ENCODE measurements at regions not wholly inside any gene's neighbourhood (a gene's known extent, or its start where the extent isn't known, plus 50 kb on each side); places are given as distances from the start of the nearest gene placed in this dataset.
"Not testable (repeated sequence)": the region's sequence is repeated elsewhere in the genome, so short reads cannot be mapped to it uniquely, and the experiment has no call there.

DNA sequence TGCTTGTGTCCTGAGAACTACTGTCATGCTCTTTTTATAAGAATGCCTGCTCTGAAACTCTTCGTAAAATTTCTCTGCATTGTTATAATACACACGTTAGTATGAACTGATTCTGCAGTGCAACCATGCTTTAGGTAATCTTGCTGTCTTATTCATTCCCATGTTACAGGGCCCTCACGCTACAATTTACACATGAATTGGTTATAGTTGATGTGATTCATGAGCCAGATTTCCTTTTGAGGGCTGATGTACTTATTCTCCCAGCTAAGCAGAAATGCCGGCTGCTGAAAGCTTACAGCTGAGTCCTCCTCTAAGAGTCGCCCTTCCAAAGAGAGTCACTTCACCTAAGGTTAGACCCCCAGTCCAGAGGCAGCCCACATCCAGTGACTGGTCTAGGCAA, 233.5 kb upstream of the PCSK5 start:
- DNase-seq (ENCODE audit: insufficient read length, low spot score) = no peak
- FAIRE-seq = no peak

DNA sequence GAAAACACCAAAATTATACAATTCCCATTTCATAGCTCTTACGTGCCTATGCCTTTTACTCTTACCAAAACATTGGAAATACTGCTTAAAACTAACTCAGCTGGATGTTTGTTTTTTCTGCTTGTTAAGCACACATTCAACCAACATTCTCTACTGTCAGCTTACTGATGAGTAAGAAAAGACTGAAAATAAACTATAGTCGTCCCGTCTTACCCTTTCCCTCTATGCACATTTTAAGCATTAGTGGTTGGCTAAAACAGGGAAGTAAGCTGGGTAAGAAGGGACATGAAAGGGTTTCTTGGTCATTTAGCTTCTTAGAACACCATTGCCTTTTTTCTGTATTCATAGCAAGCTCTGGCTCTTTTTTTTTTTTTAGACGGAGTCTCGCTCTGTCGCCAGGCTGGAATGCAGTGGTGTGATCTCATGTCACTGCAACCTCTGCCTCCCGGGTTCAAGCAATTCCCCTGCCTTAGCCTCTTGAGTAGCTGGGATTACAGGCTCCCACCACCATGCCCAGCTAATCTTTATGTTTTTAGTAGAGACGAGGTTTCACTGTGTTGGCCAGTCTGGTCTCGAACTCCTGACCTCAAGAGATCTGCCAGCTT, 232.1 kb upstream of the PCSK5 start:
- DNase-seq (ENCODE audit: insufficient read length, low spot score) = no peak
- no peak for FAIRE-seq

DNA sequence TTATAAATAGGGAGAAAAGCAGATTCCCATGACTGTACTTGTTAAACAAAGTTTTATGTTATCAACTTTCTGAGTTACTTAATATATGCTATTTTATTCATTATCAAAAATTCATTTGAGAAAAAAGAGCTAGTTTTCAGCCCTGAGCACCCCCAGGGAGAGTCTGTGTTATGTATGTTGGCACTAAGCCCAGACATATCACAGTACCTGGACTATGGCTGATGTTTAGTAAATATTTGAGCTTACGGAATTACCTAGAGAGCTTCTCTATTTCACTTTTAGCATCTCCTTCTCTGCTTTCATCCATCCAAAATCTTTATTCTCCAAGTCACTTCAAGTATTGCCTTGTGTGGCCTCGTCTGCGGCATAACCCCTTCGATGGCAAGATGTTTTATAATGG, 225.9 kb upstream of the PCSK5 start:
- FAIRE-seq = no peak
- no peak for DNase-seq (ENCODE audit: insufficient read length, low spot score)

DNA sequence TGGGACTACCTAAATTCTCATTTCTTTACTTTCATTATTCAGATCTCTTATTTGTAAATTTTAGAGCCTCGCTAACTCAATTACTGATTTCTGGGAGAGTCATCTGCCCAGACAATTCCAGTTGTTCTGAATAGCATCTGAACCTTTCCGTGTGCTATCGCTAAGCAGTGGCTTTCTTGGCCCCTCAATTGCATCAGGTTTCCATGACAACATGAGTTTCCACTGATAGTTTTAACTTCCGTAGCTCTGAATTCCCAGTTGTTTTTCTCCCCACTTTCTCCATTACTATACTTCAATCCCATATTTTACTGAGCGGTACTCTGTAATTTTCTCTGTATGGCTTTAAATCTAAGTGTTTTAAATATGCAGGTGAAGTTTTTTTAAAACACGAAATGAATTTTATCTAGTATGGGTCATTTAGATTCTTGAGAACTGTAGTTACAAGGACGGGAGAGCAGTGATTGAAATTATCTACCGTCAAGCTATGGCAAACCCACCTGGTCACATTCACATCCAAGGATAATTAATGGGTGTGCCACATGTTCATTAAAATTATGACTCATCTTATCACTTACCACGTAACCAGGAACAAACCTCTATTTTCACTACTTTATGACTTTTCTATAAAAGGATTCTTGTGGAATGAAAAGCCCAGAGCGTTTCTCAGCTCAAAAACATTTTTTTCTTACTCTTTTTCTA, 223.5 kb upstream of the PCSK5 start:
- no peak for DNase-seq (ENCODE audit: insufficient read length, low spot score)
- no peak for FAIRE-seq

DNA sequence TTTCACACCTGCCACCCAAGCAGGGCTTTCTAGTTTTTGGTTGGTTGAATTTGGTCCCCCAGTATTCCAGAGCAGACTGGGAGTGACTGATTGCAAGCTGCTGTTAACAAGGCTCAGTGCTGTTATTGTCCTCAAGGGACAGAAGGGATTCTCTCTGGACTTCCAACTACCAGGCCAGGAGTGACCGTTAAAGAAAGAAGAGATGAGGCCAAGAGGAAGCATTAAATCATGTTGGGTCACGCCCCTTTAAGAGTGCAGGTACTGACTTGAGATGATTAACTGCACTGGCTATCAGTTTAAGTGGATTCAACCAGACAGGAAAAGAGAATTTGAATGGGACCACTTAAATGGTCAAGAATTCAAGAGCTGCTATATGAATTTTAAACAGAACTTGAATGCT, 220.8 kb upstream of the PCSK5 start:
- FAIRE-seq (no peak), DNase-seq (ENCODE audit: insufficient read length, low spot score) (no peak)

DNA sequence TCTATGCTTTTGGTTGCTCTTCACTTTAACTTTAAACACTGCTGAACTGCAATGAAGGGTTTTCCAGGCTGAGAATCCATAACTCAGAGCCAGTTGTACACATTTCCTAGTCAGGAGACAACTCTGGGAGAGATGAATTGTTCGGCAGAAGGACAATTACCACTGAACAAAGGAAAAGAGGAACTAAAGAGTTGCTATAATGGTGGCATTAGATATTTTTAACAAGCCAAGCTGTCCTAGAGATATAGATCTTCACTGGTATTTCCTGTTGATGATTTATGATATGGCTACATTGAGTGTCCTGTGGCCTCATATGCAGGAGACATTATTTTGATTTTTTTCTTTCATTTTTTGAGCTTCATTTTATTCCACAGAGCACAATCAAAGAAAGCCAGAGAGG, 219.1 kb upstream of the PCSK5 start:
- FAIRE-seq (no peak), DNase-seq (ENCODE audit: insufficient read length, low spot score) (no peak)

DNA sequence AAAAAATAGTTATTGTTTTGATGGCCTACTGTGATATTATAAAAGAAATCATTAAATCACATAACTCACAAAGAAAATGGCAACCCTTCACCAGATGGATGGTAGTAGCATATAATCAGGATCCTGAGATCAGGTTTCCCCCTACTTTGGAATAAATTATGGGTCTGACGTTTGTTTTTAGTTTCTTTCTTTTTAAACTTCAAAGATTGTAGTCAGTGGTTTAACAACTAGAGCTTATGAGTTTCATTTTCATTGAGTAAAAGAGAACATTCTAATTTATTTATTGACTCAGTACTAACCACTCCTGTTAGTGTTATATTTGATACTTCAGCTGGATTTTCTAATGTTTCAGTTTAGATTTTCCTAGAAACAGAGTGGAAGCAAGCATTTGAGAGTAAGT, 218.0 kb upstream of the PCSK5 start:
- DNase-seq (ENCODE audit: insufficient read length, low spot score) (no peak), FAIRE-seq (no peak)

DNA sequence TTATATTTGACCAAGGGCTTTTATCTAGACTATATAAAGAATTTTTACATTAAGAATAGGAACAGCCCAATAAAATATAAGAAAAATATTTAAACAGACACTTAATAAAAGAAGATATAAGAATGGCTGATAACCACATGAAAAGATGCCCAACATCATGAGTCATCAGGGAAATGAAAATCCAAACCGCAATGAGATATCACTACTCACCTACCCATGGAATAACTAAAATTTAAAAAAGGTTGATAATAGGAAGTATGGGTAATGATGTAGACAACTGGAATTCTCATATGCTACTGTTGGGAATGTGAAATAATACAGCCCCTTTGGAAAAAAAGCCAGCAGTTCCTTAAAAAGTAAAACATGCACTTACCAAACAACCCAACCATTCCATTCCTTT, 206.9 kb upstream of the PCSK5 start:
- DNase-seq (ENCODE audit: insufficient read length, low spot score) = no peak
- FAIRE-seq = no peak

DNA sequence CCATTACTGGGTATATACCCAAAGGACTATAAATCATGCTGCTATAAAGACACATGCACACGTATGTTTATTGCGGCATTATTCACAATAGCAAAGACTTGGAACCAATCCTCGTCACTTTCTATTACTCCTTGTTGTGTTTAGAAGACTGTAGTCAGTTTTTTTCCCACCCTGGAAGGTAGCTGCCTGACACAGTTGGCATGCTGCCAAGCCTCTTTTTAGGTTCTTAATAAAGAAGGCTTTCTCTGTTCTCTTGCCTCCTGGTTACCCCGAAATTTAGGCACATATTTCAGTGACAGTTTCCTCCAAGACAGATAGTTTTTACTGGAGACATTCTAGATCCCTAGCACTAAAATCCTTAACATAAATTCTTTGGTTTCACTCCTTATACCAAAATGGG, 205.4 kb upstream of the PCSK5 start:
- FAIRE-seq = no peak
- DNase-seq (ENCODE audit: insufficient read length, low spot score) = no peak

DNA sequence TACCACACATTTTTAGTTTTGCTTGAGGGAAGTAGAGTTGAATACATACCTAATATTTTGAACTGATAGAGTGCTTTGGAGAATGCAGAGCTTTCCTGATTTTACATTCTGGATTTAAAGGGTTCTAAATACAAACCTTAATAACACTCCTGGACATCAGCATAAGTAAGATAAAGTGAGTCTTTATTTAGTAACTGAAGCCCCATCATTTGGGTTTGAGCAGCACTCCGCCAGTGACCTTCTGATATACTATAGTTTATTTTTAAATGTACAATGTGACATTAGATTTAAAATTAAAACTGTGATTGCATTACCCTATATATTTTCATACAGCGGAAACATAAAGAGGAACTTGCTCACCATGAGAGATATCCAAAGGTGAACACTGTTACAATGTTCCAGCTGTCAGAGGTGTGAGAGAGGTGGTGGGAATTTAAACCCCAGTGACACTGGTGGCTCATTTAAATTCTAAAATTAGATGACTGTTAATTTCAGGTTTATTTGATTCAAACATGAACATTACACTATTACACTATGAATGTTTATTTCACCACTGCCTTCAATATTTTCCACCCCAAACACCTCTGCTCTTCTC, 203.0 kb upstream of the PCSK5 start:
- DNase-seq (ENCODE audit: insufficient read length, low spot score) (no peak), FAIRE-seq (no peak)

DNA sequence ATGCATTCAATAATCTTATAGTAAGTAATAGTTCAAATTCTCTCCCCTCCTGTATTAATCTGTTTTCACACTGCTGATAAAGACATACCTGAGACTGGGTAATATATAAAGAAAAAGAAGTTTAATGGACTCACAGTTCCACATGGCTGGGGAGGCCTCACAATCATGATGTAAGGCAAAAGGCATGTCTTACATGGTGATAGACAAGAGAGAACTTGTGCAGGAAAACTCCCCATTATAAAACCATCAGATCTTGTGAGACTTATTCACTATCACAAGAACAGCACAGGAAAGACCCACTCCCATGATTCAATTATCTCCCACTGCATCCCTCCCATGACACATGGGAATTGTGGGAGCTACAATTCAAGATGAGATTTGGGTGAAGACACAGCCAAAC, 199.9 kb upstream of the PCSK5 start:
- DNase-seq (ENCODE audit: insufficient read length, low spot score); FAIRE-seq: not testable (repeated sequence)

DNA sequence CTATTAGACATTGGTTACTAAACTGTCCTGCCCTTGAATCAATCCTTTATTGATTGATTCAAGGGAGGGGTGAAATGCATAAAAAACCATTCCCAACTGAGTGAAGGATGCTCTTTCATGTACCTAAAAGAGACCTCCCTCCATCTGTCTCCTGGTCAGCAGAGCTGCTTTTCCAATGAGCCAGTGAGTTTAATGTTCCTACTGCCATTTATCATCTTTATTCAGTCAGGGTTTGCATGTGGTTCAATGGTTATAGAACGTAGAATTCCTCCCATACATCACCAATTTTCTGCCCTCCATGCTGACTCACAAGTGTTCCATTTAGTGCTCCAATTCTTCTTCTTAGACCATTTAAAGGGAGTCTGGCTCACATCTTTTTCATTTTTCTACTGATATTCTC, 199.1 kb upstream of the PCSK5 start:
- FAIRE-seq = no peak

DNA sequence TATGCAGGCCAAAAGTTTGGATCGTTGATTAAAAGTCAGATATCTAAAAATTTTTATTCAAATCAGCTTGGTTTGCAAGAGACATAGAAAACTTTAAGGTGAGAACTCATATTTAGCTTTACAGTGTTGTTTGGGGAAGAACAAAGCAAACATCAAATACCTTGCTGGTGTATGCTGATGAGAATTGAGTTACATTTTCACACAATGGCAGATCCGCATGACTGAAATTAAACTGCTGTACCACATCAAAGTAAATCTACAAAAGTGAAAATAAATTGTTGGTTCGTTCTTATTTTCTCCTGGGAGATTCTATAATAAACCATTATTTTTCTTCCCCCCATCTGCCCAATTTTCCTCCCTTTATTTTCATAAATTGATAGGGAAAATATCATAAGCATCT, 198.2 kb upstream of the PCSK5 start:
- FAIRE-seq (no peak), DNase-seq (ENCODE audit: insufficient read length, low spot score) (no peak)

More for the DNA sequence above, 199.1 kb upstream of the PCSK5 start:
- no peak for DNase-seq (ENCODE audit: insufficient read length, low spot score)

DNA sequence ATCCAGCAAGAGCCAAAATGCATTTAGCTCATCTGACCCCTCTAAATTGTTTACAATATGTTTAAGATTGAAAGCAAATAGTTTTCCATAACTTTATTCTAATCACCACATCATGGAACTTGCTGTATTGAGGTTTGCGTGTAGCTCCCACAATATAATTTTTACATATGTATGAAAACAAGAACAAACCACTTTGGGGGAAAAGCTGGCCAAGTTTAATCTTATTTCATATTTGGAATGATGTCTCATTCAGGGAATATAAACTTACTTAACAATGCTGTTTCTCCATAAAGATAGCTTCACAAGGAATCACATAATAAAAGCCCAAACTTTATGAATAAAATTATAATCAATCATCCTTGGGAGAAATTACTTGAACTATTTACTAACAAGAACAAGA, 194.6 kb upstream of the PCSK5 start:
- FAIRE-seq = no peak
- DNase-seq (ENCODE audit: insufficient read length, low spot score) = no peak

DNA sequence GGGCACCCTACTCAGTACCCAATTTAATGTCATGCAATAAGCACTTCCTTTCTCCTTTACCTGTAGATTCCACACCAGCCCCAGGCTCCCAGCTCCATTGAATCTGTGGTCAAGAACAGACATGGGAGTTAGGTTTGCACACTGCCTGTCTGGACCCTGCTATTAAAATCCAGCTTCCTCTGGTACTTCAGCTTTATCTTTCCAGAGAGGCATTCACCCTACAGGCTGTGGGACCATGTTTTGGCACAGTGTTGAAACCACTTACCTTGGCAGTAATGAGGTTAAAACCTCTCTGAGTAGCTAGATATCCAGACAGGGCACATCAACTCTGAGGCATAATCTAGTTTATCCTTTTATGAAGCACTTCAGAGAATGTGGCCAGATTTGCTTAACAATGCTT, 191.5 kb upstream of the PCSK5 start:
- no peak for DNase-seq (ENCODE audit: insufficient read length, low spot score)
- FAIRE-seq = no peak

DNA sequence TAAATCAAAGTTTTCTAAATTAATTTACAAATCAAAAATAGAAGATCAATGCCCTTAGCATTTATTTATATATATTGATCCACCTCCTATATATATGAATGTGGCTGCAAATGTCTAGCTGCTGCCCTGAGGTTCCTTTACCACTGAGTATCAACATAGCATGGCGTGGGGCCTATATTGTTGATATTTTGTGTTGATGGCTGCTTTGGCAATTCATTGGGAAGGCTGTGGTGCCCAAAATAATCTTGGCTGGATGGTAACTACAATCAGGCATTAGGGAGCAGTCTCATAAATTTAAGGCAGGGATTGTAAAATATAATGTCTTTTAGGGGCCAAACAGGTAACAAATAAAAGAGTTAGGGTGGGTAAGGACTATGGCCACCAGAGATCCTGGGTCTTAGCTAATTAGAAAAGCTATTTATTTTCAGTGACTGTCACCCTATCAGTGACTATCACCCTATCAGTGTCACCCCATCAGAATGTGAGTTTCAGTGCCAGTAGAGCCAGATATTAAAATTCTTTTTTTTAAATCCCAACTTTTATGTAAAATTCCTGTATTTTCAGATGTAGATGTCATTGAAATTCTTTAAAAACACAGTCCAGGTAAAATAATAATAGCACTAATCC, 190.7 kb upstream of the PCSK5 start:
- DNase-seq (ENCODE audit: insufficient read length, low spot score) = no peak
- FAIRE-seq = no peak

DNA sequence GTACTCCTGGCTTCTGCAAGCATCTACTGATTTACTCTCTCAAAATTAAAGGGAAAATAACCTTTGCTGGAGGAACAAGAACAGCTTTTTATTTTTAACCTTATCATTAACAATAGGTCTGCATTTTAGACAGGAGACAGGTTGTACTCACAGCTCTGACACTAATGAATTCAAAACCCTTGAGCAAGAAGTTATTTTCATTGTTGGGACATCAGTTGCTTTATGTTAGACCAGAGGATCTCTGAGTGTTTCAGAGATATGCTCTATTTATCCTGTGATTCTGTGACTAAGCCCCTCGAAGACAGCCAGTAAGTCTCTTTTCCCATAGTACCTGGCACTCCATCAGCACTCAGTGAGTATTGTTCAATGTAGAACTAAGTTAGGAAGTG, 190.2 kb upstream of the PCSK5 start:
- FAIRE-seq = no peak
- DNase-seq (ENCODE audit: insufficient read length, low spot score) = no peak

DNA sequence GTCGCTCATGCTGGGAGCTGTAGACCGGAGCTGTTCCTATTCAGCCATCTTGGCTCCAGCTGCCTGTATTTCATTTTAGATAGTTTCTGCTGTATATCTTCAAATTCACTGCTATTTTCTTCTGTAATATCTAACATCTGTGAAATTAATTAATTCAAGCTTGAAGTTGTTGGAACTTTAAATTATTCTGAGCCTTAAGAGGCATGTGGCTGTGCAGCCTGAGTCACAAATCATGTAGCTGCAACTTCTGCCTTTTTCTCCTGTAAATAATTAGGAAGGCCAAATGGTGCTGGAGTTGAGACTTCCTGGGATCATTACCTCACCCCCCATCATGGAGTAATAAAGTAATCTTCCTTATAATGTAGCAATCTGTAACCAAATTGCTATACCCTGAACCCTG, 183.3 kb upstream of the PCSK5 start:
- DNase-seq (ENCODE audit: insufficient read length, low spot score) (no peak), FAIRE-seq (no peak)

DNA sequence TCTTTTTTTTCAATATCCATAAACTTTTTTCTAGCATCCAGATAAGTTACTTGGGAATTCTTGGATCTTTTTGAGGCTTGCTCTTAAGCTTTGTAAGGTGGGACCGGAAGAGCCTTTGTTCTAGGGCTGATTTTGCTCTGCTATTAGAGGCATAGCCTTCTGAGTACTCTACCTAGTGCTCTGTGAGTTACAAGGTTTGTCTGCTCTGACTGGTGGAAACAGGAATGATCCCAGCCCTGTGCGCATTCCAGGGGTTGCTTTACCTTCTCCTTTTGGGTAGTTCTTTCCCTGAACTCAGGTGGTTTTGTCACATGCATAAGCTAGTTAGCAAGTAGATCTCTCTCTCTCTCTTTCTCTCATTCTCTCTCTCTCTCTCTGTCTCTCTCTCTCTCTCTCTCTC, 180.8 kb upstream of the PCSK5 start:
- FAIRE-seq (no peak), DNase-seq (ENCODE audit: insufficient read length, low spot score) (no peak)

DNA sequence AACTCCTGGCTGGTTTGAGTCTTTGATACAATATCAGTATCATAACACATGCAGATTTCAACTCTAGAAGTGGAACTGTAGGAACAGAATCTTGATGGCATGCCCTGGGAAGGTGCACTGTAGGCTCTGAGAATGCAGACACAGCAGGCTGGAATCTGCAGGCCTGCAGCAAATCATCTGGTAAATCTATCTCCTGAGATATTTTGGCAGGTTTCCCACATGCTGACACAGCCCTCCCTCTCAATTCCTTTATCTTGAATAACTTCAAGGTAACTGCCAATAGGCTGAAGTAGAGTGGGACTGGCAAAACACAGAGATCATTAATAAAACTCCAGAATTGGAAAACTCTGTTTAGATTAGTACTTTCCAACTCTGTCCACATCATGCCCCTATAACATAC, 177.8 kb upstream of the PCSK5 start:
- FAIRE-seq = no peak
- no peak for DNase-seq (ENCODE audit: insufficient read length, low spot score)

DNA sequence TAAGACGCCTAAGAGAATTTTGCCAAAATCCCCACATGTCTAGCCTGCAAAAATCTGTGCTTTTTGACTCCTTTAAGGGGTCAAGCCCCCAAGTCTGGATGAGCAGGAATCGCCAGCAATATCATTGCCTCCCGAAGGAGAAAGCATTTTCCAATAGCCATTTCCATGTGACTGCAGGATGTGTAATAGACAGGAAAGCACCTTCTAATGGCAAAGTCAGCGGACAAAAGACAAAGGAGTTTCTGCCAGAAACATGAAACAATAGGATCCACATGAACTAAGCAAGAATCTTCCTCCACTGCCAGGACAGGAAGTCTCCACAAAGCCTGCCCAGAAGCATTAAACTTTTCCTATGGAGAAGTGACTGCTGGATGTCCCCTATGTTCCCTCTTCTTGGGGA, 177.1 kb upstream of the PCSK5 start:
- DNase-seq (ENCODE audit: insufficient read length, low spot score) = no peak
- no peak for FAIRE-seq

DNA sequence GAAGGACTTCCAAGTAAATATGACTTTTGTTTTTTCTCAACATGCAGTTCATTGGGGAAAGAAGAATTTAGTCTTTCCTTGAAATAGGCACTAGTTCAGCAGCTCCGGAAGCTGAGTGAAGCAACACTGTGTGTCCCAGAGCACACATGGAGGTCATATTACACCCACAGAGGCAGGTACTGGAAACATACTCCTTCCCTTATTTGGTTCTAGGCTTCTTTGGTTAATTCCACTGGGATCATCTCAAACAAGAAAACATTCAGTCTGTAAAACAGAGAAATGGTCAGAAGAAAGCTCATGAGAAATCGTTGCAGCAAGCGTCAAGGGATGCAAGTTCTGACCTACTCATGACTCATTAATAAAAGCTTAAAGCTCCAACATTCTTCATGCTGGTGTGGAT, 175.1 kb upstream of the PCSK5 start:
- DNase-seq (ENCODE audit: insufficient read length, low spot score) (no peak), FAIRE-seq (no peak)
